ENCODE measurements at regions not wholly inside any gene's neighbourhood (a gene's known extent, or its start where the extent isn't known, plus 50 kb on each side); places are given as distances from the start of the nearest gene placed in this dataset.

DNA sequence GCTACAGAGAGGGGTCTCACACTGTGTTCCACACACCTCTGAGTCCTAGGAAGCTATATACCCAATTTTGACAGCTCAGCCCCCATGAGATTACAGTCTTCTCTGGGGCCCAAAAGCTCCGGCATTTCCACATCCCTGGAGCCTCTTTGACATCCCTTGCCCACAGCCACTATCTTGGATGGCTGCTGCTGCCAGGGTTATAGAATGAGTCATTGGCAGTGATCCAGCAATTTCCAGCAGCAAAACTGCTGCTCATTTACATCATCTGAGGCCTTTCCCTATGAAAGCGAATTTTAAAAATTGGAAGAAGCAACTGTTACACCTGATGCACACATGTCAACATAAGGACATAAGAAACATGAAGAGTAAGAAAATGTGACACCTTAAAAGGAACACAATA lies 590.7 kb downstream of the MEI4 start:
- Histone ChIP-seq H3K27ac (ENCODE audit: insufficient read depth, low read length) (no peak overlapping the region), H3K4ac (ENCODE audit: low read depth, low read length) (no peak overlapping the region), H4K5ac (ENCODE audit: low read depth, low read length) (no peak overlapping the region), H2BK120ac (ENCODE audit: low read depth, low read length) (no peak overlapping the region), H3K79me1 (ENCODE audit: low read depth in 1 of 2, low read length in 2 of 2) (no peaks in the 10 kb centered on the region), H3K14ac (replicated peaks; ENCODE audit: low read depth, low read length) (no peak overlapping the region), H2AK9ac (replicated peaks; ENCODE audit: low read depth, low read length, poor library complexity) (no peak overlapping the region), H3K27me3 (ENCODE audit: control insufficient read depth, insufficient read depth, low read length) (no peaks in the 10 kb centered on the region), H3K18ac (ENCODE audit: low read depth, low read length) (no peak overlapping the region), H3K4me3 (ENCODE audit: insufficient read depth, low read depth, low read length) (no peak overlapping the region), H3K9me3 (ENCODE audit: control insufficient read depth, insufficient read depth, low read length) (peaks cover 6% of the 10 kb centered on the region), H2AK5ac (ENCODE audit: low read depth, low read length) (no peak overlapping the region), H3K36me3 (ENCODE audit: control insufficient read depth, insufficient read depth, low read length) (no peaks in the 10 kb centered on the region), H2BK20ac (ENCODE audit: low read depth, low read length) (no peak overlapping the region), H3K4me2 (ENCODE audit: low read depth, low read length) (no peak overlapping the region), H3K9me1 (ENCODE audit: insufficient read depth, low read length) (no peaks in the 10 kb centered on the region), H2BK5ac (ENCODE audit: low read depth, low read length, poor library complexity, severe bottlenecking) (no peak overlapping the region), H2AFZ (replicated peaks; ENCODE audit: low read length, poor library complexity) (no peak overlapping the region), H4K91ac (ENCODE audit: insufficient read depth, low read depth, low read length) (no peak overlapping the region), H4K8ac (ENCODE audit: low read depth in 2 of 2, low read length in 2 of 2) (no peak overlapping the region), H2BK15ac (ENCODE audit: low read depth, low read length) (no peak overlapping the region), H4K20me1 (ENCODE audit: insufficient read depth, low read length) (no peaks in the 10 kb centered on the region), H3K4me1 (ENCODE audit: control insufficient read depth, insufficient read depth, low read length) (no peaks in the 10 kb centered on the region), H3K56ac (ENCODE audit: extremely low read depth, insufficient read depth, low read length) (no peak overlapping the region), H3K23ac (ENCODE audit: low read depth, low read length) (no peak overlapping the region), H3K9ac (ENCODE audit: low read depth, low read length) (no peak overlapping the region)
- ChIA-PET CTCF (no interaction called here), POLR2A (ENCODE audit: unreplicated experiment) (interaction anchor here (0.5 kb wide), 1 partner anchor 19 kb away, joined by 3 read pairs; no protein-coding TSS in a partner anchor)
- ATAC-seq (ENCODE audit: low read depth) (no peak), DNase-seq (peak; percentile 8)
- no CpG with 5 or more reads among the region's 2 CpGs for WGBS, 2 experiments (ENCODE audit: extremely low coverage in 2 of 2, insufficient read length in 1 of 2)
- no TSS peak for BruUV-seq (replicated peaks)
- in situ Hi-C loops (cut with MboI; ENCODE audit: low sequenced_read_pairs), result no loop called here
- dilution Hi-C loops (cut with HindIII; ENCODE audit: low sequenced_read_pairs, unreplicated experiment), result no loop called here
- intact Hi-C loops (cut with micrococcal nuclease), result no loop called here
- TF ChIP-seq RCOR1 (IDR thresholded peaks at IDR 0.05; ENCODE audit: insufficient replicate concordance, low read length) (no peak), CEBPB (IDR thresholded peaks at IDR 0.05; ENCODE audit: low read depth, low read length) (no peak), FOS (IDR thresholded peaks at IDR 0.05; ENCODE audit: low read depth, low read length) (no peak), CHD1 (IDR thresholded peaks at IDR 0.05; ENCODE audit: low read depth, low read length) (no peak), RAD21 (IDR thresholded peaks at IDR 0.05; ENCODE audit: low read length) (no peak), USF2 (IDR thresholded peaks at IDR 0.05; ENCODE audit: low read depth, low read length) (no peak), SMC3 (IDR thresholded peaks at IDR 0.05; ENCODE audit: low read depth, low read length) (no peak), MAZ (IDR thresholded peaks at IDR 0.05; ENCODE audit: borderline replicate concordance, low read depth, low read length) (no peak), MAFK (IDR thresholded peaks at IDR 0.05; ENCODE audit: low read depth, low read length) (no peak), POLR2A (IDR thresholded peaks at IDR 0.05; ENCODE audit: low read depth, low read length) (no peak), MXI1 (IDR thresholded peaks at IDR 0.05; ENCODE audit: borderline replicate concordance, low read depth, low read length) (no peak), BHLHE40 (IDR thresholded peaks at IDR 0.05; ENCODE audit: low read depth, low read length) (no peak), ELK1 (IDR thresholded peaks at IDR 0.05; ENCODE audit: borderline replicate concordance, low read depth, low read length) (no peak), RFX5 (IDR thresholded peaks at IDR 0.05; ENCODE audit: low read depth, low read length) (no peak)

Data from IMR-90 (cell line).